Activated T-cell treated with anti-CD3 and anti-CD28 coated beads, Interleukin-2, amount 50 U/mL, for 1 hour (primary cell): ENCODE measurements at regions not wholly inside any gene's neighbourhood (a gene's known extent, or its start where the extent isn't known, plus 50 kb on each side); places are given as distances from the start of the nearest gene placed in this dataset.

Experiments
- DNase-seq: peaks from one replicate; pipeline ENCODE4 v3.0.0-alpha.2; 2020

DNA sequence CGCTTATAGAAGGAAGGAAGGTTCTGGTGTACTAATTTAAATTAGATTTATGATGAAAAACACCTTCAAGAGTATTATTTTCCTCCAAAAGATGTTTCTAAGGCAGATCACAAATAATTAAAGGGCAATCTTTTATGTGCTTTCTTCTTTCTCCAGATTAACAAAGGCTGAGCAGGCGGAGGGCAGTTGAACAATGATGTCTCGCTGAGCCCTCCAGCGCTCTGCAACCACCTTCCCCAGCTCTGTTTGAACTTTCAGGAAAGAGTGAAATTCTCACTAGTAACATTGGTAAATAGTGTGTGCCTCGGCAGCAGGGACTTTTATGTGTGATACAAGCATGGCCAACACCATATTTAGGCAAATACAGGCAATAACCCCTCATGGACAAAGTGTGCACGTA is 379.1 kb upstream of the MKI67 start:
- DNase-seq, result no peak

DNA sequence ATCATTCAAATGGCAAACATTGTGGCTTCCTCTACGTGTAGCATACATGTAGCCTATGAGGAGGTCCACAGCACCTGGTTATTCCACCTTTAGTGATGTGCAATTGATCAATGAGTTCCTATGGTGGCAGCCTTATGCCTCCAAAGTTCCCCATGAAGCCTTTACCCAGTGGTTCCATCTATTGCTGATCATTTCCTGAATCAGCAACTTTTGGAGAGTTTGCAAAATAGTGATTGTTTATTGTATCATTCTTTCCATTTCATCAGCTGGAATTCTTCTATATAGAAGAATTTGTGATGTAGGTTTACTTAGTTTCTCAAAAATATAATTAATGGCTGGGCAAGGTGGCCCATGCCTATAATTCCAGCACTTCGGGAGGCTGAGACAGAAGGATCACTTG is 380.2 kb upstream of the MKI67 start:
- no peak for DNase-seq

DNA sequence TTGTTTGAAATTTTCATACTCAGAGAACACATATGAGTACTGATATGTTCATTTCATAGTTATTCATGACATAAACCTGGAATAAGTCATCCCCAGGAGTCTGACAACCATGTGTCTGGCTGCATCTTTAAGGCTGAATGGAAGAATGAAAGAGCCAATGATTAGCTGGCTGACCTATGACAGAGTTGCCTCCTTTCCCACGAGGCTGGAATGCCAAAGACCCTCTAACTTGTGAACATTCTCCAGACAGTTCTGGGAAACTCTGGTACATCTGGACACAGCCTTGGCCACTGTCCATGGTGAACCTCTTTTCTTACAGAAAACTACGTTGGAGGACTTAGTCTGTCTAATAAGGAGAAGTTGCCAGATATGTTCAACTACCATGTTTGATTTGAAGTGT is 380.8 kb upstream of the MKI67 start:
- no peak for DNase-seq

DNA sequence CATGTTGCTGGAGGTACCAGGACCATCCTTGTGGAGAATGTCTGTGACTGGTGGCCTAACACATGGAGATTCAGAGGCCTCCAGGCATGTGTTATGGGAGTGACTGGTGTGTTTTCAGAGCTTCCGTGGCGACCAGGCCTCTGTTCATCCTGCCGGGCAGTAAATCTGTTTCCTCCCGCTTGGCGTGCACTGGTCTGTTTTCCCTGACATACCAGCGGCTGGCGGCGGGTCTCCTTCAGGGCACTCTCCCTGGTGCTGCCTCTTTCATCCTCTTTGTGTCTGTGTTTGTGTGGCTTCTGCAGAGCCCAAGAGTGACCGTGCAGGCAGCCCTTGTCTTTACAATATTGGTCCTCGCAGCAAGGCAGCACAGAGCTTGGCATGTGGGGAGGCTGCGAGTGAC is 385.1 kb upstream of the MKI67 start:
- DNase-seq, result no peak

DNA sequence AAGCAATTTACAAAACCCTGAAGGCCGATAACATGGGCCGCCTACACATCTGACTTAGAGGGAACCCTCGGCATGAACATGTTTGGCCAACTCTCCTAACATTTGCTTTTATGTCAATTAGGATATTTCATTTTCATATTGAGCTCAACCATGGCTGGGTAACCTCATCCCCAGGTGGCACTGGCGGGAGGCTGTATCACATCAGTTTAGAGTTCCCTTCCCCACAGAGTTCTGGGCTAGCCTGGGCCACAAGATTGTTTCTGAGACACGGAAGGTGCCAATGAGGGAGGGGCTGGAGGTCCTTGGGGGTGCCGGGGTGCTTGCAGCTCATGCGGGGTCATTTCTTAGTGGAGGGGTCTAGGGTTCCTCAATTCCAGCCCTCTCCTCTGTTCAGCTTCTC is 386.5 kb upstream of the MKI67 start:
- DNase-seq, result no peak

DNA sequence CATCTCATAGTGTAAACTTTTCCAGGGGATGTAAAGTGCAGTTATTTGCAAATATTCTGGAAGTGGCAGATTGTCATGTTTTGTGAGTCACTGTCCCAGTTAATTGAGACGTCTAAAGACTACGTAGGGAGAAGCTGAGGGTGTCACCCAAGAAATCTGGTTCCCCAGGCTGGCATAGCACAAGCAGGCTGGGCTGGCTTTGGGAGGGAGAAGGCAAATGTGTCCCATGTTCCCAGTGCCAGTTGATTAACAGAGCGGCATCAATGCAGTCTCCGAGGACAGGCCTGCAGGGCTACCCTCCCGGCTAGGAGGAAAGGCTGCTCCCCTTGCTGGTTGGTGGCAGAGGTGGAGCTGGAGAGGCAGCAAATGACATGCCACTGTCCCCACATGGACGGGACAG is 388.3 kb upstream of the MKI67 start:
- DNase-seq, result no peak

DNA sequence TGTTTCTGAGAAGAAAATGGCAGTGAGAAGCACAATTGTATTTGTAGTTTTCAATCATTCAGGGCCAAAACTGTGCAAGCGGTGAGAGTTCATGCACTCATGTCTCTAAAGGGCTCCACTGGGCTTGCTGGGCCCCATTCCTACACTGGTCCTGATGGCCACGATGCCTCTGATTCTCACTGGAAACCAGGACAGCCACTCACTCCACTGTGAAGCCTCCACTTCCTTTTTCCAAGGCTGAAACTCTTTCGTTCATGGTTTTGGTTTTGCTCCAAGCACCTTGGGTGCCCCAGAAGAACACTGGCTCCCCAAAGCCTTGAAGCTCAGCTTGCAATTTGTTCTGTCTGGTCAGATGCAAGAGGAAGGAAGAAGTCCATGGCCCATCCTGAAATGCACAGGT is 390.0 kb upstream of the MKI67 start:
- no peak for DNase-seq

DNA sequence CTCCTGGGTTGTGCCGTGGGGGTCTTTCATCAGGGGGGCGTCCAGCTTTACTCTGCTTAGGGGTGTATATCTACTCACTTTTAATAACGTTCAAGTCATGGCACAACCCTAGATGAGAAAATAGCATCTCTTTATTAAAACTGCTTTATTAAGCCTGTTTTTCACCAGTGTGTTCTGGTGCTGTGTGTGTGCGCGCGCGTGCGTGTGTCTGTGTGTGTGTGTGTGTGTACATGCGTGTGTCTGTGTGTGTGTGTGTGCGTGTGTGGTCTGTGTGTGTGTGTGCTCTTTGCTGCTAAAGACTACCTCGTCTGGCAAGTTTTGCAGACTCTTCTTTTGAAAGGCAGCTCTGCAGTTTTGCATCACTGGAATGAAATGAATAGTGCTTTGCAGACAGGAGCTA is 390.9 kb upstream of the MKI67 start:
- DNase-seq, result no peak

DNA sequence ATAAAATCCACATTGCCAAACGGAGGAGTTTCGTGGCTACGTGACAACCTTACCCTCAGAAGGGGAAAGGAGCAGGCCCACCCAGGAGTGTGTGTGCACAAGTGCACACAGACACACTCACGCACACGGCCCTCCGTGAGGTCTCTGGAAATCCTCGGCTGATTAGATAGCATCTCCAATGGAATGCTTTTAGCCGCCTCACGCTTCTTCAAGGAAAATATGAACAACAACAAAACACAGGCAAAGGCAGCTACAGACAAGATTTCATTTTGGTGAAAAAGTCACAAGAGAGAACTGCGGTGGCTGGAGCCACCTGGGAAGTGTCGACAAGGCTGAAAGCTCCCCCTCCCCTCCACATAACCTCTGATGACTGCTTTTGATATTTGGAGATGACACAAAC is 391.8 kb upstream of the MKI67 start:
- DNase-seq, result no peak

DNA sequence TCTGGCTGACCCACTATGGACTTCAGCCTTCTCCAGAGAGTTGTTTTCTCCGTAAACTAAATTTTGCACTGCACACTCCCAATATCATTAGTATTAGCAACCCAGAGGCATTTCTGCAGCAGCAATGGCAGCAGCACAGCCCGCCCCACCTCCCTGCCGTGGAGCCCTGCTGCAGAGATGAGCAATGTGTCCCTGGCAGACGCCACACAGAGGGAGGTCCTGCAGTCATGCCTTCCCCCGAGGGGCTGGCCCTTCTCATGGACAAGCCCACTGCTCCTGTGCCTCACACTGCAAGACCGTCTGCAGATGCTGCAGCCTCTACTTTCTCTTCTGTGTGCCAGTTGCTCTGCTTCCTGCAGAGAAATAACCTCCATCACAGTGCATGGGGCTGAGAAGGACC is 393.4 kb upstream of the MKI67 start:
- no peak for DNase-seq

DNA sequence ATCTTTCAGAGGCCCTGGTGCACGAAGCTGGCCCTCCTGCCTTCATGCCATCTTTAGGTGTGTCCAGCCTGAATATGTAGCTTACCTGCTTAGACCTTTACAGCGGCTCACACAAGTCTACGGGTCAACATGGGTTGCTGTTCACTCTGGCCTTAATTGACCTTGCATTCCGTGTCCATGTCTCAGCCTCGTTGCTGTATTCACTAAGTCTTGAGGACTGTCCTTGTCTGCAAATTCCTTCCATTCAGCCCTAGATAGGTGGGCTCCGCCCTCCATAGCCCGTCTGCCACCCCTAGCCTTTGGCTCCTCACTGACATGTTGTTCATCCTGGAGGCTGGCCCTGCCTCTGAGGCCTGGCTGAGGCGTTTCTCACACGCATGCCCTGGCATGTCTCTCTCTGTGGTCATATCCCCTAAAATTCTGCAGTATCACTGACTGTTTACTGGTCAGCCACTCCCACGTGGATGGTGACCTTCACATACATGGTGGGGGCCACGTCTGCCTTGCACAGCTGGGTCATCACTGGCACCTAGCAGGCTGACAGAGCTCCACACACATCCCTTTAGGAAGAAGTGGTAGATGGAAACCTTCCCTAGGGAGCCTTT is 394.1 kb upstream of the MKI67 start:
- no peak for DNase-seq

DNA sequence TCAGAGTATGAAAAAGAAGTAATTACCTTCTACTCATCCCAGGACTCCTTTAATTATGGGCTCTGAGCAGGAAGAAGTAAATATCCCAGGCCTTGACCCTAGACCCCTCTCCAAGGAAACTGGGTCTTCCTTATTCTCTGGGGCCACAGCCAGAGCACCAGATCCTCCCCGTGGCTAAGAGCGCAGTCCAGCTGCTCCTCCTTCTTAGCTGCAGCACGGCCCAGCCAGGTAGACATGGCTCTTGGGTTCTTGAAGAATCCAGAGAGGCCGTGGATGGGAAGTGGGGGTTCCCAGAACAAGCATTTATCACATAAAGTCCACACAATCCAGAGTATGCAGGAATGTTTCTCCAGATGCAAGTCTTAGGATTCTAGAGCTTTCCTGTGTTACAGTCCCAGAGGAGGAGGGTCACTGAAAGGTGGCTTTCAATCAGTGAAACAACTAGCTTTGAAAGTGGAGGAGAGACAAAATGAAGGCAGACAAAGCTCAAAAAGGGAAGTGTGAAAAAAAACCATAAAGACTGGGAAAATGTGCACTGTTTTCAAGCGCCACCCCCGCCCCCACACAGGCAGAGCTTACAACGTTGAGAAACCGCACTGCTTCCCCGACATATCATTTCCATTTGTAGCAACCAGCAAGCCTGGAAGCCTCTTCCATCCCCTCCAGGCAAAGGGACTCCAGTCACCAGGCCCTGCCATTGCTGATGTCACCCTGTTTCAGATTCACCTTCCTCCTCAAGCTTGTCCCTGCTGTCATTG is 396.5 kb upstream of the MKI67 start:
- no peak for DNase-seq

DNA sequence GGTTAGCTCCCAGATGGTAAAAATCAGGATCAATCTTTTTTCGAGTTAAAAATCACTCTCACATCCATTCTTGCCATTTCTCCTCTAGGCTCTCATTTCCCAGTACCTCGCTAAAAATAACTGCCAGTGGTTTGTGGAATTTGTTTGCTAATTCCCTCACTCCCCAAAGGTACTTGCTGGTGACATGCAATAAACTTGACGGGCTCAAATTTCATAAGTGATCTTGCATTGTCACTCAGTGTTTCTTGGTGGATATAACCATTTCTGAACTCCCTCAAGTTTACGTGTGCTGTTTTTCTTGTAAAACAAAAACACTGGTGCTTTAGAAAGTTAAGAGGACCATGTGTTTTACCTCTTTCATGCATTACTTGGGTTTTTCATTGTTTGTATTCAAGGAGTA is 399.2 kb upstream of the MKI67 start:
- DNase-seq, result no peak

DNA sequence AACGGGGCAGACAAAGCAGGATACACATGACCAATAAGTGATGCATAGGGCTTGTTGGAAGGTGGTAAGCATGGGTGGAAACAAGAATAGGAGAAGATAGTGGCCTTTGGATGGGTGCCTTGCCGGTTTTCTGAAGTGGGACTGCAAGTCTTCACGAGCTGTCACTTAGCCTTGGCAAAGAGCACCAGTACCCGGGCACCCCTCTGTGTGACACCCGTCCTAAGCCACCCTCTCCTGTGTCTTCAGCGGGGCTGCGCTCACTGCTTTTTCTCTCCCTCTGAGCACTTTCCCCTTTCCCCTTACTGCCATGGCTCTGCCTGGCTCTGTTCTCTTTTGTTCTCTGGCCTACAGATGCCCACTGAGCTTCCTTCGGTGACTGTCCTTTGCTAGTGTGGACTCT is 399.7 kb upstream of the MKI67 start:
- no peak for DNase-seq

DNA sequence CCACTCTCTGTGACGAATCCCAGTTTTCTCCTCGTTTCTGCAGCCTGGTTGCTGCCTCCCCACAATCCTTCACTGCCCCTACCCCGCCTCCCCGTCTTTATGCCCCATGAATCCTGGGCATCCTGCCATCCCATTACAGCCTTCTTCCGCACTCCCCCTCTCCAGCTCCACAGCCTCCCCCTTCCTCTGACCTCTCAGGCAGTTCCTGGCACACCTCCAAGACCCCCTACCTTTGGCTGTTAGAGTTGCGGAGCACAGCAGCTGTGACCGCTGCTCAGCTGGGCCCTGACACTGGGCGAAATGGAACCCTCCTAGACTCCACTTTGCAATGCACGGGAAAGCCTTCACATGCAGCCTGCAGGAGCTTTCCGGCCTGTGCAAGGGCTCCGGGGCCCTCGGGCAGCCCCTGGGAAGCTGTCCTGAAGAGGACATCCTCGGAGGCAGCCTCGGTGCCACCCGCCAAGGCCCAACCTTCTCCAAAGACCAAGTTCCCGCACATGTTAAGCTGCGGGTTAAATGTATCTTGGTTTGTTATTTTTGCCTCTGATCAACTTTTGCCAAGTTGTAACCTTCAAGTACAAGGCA is 400.7 kb upstream of the MKI67 start:
- DNase-seq, result no peak

DNA sequence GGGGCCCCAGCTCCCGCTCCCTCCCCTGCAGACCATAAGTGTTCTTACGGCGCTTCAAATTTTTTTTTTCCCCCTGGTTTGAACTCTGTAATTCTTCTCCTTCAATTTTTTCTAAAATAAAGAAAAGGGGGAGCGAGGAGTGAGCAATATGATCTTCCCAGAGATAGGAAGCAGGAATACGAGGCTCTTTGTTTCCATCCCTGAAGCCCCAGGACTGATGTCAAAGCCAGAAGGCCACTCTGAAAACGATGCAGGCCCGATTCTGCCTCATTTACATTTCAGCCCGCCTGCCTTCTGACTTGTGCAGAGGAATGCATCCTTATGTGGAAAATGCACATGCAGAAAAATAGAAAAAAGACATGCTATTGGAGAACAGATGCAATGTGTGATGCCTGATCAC is 401.5 kb upstream of the MKI67 start:
- DNase-seq, result no peak

DNA sequence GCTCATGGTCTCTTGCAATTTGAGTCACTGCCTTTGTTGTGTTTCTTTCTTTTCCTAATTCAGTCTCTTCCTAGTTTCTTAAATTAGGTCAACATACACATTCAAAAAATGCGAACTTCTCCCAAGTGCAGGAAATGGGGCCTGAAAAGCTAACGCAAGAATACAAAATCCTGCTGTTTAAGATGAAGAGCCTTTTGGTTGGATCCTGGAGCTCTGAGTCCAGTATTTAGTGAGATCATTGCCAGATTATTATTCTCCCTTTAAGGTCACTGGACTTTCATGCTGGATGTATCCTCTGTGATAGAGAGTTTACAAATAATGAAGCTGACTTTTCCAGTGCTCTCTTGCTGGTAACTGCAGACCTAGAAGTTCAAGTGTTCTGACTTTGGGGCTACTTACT is 401.9 kb upstream of the MKI67 start:
- no peak for DNase-seq

DNA sequence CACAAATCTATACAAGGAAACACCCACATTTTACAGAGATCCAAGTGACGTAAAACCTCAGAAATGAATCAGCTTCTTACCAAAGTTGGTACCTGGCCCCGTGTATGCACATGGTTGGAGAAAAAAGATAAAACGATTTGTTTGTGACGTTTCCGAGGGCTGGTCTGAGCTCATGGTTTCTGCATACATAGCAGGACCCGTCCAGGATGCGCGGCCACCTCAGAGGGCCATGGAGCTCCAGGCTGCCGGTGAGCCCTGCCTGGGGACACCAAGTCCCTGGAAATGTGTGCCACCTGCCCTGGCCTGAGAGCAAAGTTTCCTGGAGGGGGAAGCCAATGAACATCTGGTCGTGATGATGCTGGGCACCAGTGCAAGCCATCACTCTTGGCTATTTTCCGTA is 402.6 kb upstream of the MKI67 start:
- DNase-seq, result no peak

DNA sequence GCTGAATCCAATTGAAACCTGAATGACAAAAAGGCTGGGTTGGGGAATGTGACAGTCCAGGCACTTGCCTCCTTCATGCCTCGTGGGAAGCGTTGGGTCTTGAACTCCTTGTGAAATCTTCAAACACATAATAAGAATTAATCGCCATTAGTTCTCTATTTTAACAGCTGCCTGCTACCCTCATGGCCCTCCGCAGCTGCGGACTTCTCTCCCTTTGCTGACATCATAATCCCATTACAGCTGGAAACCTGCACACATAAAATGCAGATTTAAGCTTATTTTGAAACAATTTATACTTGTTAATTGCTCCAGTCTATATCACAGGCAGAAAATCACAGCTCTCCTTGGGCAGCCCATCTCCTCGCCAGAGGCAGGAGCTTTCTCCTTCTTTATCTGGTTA is 403.0 kb upstream of the MKI67 start:
- no peak for DNase-seq

DNA sequence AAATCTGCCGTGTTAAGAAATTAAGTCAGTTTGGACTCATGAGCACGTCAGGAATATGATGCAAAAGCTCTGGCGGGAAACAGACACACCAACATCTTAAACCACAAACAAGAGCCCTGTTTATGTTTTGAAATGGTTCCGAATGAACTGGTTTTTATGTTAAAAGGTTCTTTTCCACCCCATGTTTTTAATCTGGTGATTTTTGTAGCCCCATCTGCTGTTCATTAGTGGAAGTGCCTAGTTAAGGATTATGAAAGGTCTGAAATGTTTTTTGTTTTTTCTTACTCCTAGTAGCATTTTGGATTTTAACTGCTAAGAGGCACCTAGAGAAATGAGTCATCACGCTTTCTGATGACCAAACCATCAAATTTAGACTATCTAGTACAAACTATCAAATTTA is 404.1 kb upstream of the MKI67 start:
- no peak for DNase-seq

DNA sequence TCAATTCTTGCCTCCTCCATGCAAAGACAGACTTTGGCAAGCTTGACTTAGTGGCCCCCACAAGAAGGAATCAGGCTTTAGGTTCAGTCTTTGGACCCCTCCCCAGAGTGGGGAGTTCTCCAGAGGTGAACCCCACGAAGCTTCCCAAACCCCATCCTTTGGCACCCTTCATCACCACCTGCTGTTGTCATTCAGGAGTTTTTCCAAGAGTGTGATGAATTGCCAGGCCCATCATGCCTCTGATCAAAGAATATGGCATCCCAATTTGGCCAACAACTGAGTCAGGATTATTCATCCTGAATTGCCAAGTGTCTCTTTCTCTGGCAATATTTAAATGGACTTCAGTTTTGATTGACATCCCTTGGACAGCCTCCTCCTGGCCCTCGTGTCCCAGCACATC is 404.7 kb upstream of the MKI67 start:
- DNase-seq, result no peak

DNA sequence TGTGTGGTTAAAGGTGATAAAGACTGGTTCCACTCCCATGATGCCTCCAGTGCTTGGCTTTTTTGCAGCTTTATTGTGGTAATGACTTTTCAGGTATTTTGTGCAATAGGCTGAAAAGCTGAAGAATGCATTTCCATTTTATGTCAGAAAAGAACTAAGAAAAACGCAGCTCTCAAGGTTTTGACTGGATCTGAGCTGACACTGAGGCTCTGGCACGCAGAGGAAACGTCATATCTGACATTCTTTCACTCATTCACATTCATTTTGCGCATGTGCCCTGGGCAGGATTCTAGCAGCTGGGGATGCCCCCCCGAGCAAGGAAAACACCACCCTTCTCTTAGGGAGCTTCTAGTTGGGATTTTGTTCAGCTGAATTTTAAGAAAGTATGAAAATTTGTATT is 408.5 kb upstream of the MKI67 start:
- DNase-seq, result no peak

DNA sequence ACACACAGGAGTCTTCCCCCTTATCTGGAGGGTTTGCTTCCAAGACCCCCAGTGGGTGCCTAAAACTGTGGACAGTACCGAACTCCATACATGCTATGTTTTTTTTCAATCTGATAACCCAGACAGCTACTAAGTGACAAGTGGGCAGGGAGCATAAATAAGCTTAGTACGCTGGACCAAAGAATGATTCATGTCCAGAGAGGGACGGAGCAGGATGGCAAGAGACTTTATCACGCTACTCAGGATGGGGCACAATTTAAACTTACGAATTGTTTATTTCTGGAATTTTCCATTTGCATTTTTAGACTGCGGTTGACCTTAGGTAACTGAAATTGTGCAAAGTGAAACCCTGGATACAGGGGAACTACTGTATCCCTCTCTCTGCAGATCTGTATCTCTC is 410.0 kb upstream of the MKI67 start:
- no peak for DNase-seq

DNA sequence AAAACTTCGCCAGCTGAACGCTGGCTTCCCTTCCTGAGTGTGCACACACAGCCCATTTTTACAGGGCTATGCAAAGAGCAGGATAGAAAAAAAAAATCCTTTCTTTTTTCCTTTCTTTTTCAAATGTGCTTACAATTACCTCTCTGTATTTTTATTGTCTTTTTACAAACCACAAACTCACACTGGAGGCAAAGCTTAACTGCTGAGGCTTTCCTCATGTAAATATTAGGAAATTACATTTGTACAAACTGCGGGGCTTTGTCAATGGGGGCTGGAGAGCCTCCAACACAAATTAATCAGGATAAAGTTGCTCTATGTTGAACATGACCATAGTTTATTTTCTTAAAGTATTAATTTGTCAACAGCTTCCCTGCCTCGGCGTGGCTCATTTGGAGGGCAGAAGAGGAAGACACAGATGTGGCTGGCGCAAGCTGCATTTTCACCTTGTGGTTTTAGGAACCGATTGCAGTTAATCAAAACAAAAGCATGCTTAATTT is 411.7 kb upstream of the MKI67 start:
- no peak for DNase-seq

DNA sequence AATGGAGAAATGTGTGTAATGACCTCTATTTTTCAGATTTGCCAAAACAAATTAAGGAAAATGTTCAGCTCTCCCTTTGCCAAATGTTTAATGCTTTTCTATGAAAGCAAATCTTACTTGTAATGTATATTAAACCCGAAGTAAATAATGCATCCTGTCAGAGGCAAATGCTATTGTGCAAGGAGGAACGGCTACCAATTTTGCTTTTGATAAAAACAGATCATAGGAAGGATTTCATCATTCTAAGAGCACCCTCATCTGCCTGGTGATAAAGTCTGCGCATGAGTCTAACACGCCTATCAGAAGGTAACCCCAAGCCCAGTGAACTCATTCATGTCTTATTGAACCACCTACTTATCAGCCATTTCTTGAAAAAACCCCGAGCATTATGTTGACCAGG is 412.4 kb upstream of the MKI67 start:
- no peak for DNase-seq
